Aorta (tissue), 5 donors: ENCODE measurements at regions not wholly inside any gene's neighbourhood (a gene's known extent, or its start where the extent isn't known, plus 50 kb on each side); places are given as distances from the start of the nearest gene placed in this dataset.

ENCODE experiments used
- ATAC-seq: fragments of 200-7000 bp; cut with Tn5 transposase; one replicate; pipeline ENCODE4 v1.9.1; 2022; ENCODE audit warnings: moderate library complexity; ENCODE audit not compliant: low FRiP score
- DNase-seq, 2 donors: peaks; one replicate each; pipeline ENCODE4 v3.0.0-alpha.2; 2020
- H3K27ac ChIP-seq, 2 donors: one replicate each; pipeline ENCODE4 v1.5.1; 2013; ENCODE audit warnings: low read length in 2 of 2, mild to moderate bottlenecking in 2 of 2, moderate library complexity in 2 of 2, control low read depth in 1 of 2, inconsistent platforms in 1 of 2, low read depth in 1 of 2
- H3K27me3 ChIP-seq, 2 donors: one replicate each; pipeline ENCODE4 v1.6.1; 2013; ENCODE audit warnings: control low read depth in 1 of 2, low read length in 1 of 2, mild to moderate bottlenecking in 1 of 2, moderate library complexity in 1 of 2; ENCODE audit not compliant: insufficient read depth in 2 of 2, control insufficient read depth in 1 of 2
- H3K36me3 ChIP-seq, 2 donors: one replicate each; pipeline ENCODE4 v1.6.1; 2013; ENCODE audit warnings: control low read depth in 1 of 2, low read length in 1 of 2, mild to moderate bottlenecking in 1 of 2; ENCODE audit not compliant: insufficient read depth in 2 of 2, control insufficient read depth in 1 of 2
- H3K4me1 ChIP-seq, 2 donors: one replicate each; pipeline ENCODE4 v1.6.1; 2013; ENCODE audit warnings: low read length in 2 of 2, control low read depth in 1 of 2, mild to moderate bottlenecking in 1 of 2, moderate library complexity in 1 of 2; ENCODE audit not compliant: insufficient read depth in 2 of 2, control insufficient read depth in 1 of 2
- H3K4me3 ChIP-seq, 2 donors: one replicate each; pipeline ENCODE4 v1.5.1; 2013; ENCODE audit warnings: low read length in 2 of 2, control low read depth in 1 of 2, mild to moderate bottlenecking in 1 of 2
- H3K9me3 ChIP-seq: one replicate; pipeline ENCODE4 v1.6.1; 2013; ENCODE audit warnings: mild to moderate bottlenecking, low read length; ENCODE audit not compliant: control insufficient read depth
- WGBS, 2 donors: extraction: QIAGEN DNeasy Blood & Tissue Kit; methylation state at CpG; one replicate each; pipeline ENCODE4 v1.1.7; 2013; 5-methylcytosine and 5-hydroxymethylcytosine counted together
- intact Hi-C, 2 donors: fragments of 100-400 bp; cut with DNase I; formaldehyde crosslinking; loops; one replicate each; pipeline versions ENCODE4 v1.14.2 to v1.15.0; 2022
- donor health status: healthy with polysubstance abuse.
- donor health status: Bipolar disorder and iron deficiency.
- donor health status: DM: no; HTN: no; CAD: no.
- donor health status: DM: no; HTN: no; CAD: no.
- donor health status: DM: yes; HTN: yes; CAD: no.

GRCh38 chr2:215602997-215603396, 167.1 kb upstream of the FN1 start:
- no peak overlapping the region for H3K4me3 ChIP-seq
- no peaks in the 10 kb centered on the region for H3K27me3 ChIP-seq
- WGBS, 2 donors, result 58% methylated on average over 3 of the region's 3 CpGs
- ATAC-seq, result no peak
- H3K9me3 ChIP-seq, result no peaks in the 10 kb centered on the region
- no peak for DNase-seq
- H3K27ac ChIP-seq, result no peak overlapping the region
- no peaks in the 10 kb centered on the region for H3K36me3 ChIP-seq
- peaks cover 0 to 6% of the 10 kb centered on the region in 2 donors for H3K4me1 ChIP-seq
- intact Hi-C loops, result loop anchor here in 1 of 2 donors (5.0 to 10.0 kb wide), 2 partner anchors 71 to 92 kb away; no protein-coding TSS in a partner anchor

- peak; percentile 68 for ATAC-seq
These were observed 166.3 kb upstream of the FN1 start for GRCh38 chr2:215601990-215602721.

GRCh38 chr2:215601526-215601925, 165.7 kb upstream of the FN1 start:
- whole genome bisulfite sequencing, 2 donors, result 90 to 93% methylated on average over 3 of the region's 3 CpGs
- H3K4me3 ChIP-seq, result no peak overlapping the region
- H3K36me3 ChIP-seq, result no peaks in the 10 kb centered on the region
- ATAC-seq (no peak), DNase-seq (no peak)
- no peaks in the 10 kb centered on the region for H3K27me3 ChIP-seq
- no peaks in the 10 kb centered on the region for H3K9me3 ChIP-seq
- intact Hi-C loops, result loop anchor here in 1 of 2 donors (5.0 to 10.0 kb wide), 2 partner anchors 69 to 93 kb away; no protein-coding TSS in a partner anchor
- peaks cover 0 to 6% of the 10 kb centered on the region in 2 donors for H3K4me1 ChIP-seq
- no peak overlapping the region for H3K27ac ChIP-seq

More at GRCh38 chr2:215601990-215602721, 166.3 kb upstream of the FN1 start:
- H3K27me3 ChIP-seq, result no peaks in the 10 kb centered on the region
- intact Hi-C loops, result loop anchor here in 1 of 2 donors (5.0 to 10.0 kb wide), 2 partner anchors 70 to 93 kb away; no protein-coding TSS in a partner anchor
- WGBS, 2 donors, result 2 to 3% methylated on average over 2 of the region's 2 CpGs
- H3K9me3 ChIP-seq, result no peaks in the 10 kb centered on the region
- no peak overlapping the region for H3K4me3 ChIP-seq
- H3K4me1 ChIP-seq, result peaks cover 0 to 6% of the 10 kb centered on the region in 2 donors
- no peak for DNase-seq
- no peak overlapping the region for H3K27ac ChIP-seq
- no peaks in the 10 kb centered on the region for H3K36me3 ChIP-seq

- Histone ChIP-seq H3K4me1 (peaks cover 0 to 6% of the 10 kb centered on the region in 2 donors), H3K9me3 (no peaks in the 10 kb centered on the region), H3K27me3 (no peaks in the 10 kb centered on the region), H3K36me3 (no peaks in the 10 kb centered on the region), H3K27ac (no peak overlapping the region), H3K4me3 (no peak overlapping the region)
- DNase-seq (no peak), ATAC-seq (no peak)
- 74 to 76% methylated on average over 3 of the region's 3 CpGs for WGBS, 2 donors
- intact Hi-C loops, result no loop called here
These were observed 162.6 kb upstream of the FN1 start for GRCh38 chr2:215598376-215598975.

GRCh38 chr2:215597577-215597976, 161.7 kb upstream of the FN1 start:
- no peak for DNase-seq
- Histone ChIP-seq H3K4me3 (no peak overlapping the region), H3K27me3 (no peaks in the 10 kb centered on the region), H3K36me3 (no peaks in the 10 kb centered on the region), H3K9me3 (no peaks in the 10 kb centered on the region), H3K4me1 (peaks cover 0 to 6% of the 10 kb centered on the region in 2 donors), H3K27ac (no peak overlapping the region)
- 98% methylated on average over 3 of the region's 3 CpGs for WGBS, 2 donors
- no peak for ATAC-seq
- intact Hi-C loops, result no loop called here

- 6 to 14% methylated on average over 2 of the region's 2 CpGs for WGBS, 2 donors
- Histone ChIP-seq H3K4me1 (no peaks in the 10 kb centered on the region), H3K36me3 (no peaks in the 10 kb centered on the region), H3K27ac (no peak overlapping the region), H3K4me3 (no peak overlapping the region), H3K9me3 (no peaks in the 10 kb centered on the region), H3K27me3 (no peaks in the 10 kb centered on the region)
- DNase-seq (no peak), ATAC-seq (no peak)
- intact Hi-C loops, result no loop called here
These were observed 158.9 kb upstream of the FN1 start for GRCh38 chr2:215594766-215595165.

- Histone ChIP-seq H3K4me3 (no peak overlapping the region), H3K4me1 (no peaks in the 10 kb centered on the region), H3K9me3 (no peaks in the 10 kb centered on the region), H3K36me3 (no peaks in the 10 kb centered on the region), H3K27ac (no peak overlapping the region), H3K27me3 (no peaks in the 10 kb centered on the region)
- 96 to 98% methylated on average over 6 of the region's 6 CpGs for WGBS, 2 donors
- intact Hi-C loops, result no loop called here
- ATAC-seq (no peak), DNase-seq (no peak)
These were observed 154.3 kb upstream of the FN1 start for GRCh38 chr2:215590010-215590745.

- Histone ChIP-seq H3K9me3 (no peaks in the 10 kb centered on the region), H3K27ac (no peak overlapping the region), H3K36me3 (no peaks in the 10 kb centered on the region), H3K27me3 (no peaks in the 10 kb centered on the region), H3K4me1 (no peaks in the 10 kb centered on the region), H3K4me3 (no peak overlapping the region)
- intact Hi-C loops, result no loop called here
- ATAC-seq (no peak), DNase-seq (no peak)
- 92 to 95% methylated on average over 1 of the region's 1 CpG for WGBS, 2 donors
These were observed 148.0 kb upstream of the FN1 start for GRCh38 chr2:215583881-215584280.
